ENCODE measurements at regions not wholly inside any gene's neighbourhood (a gene's known extent, or its start where the extent isn't known, plus 50 kb on each side); places are given as distances from the start of the nearest gene placed in this dataset.

GRCh38 chr1:56028244-56028643, 551.1 kb downstream of the PLPP3 start:
- Histone ChIP-seq H3K27me3 (replicated peaks in 2 of 5; ENCODE audit: control insufficient read depth in 4 of 5, insufficient read depth in 5 of 5, low read length in 4 of 5) (no peaks in the 10 kb centered on the region), H3K9me3 (ENCODE audit: control extremely low read depth in 1 of 5, control insufficient read depth in 4 of 5, insufficient read depth in 2 of 5, low read depth in 1 of 5, low read length in 4 of 5) (peaks cover 0 to 2% (median 0%) of the 10 kb centered on the region in 5 experiments), H3K27ac (ENCODE audit: insufficient read depth in 1 of 2, low read depth in 1 of 2, low read length in 2 of 2, poor library complexity in 1 of 2, severe bottlenecking in 2 of 2) (no peak overlapping the region), H3K4me3 (ENCODE audit: control insufficient read depth in 1 of 7, extremely low read depth in 1 of 7, insufficient read depth in 4 of 7, low read depth in 2 of 7, low read length in 6 of 7) (no peak overlapping the region), H3K4me1 (ENCODE audit: control extremely low read depth in 1 of 4, control insufficient read depth in 4 of 4, insufficient read depth in 4 of 4, low read length in 3 of 4) (peaks cover 0 to 5% (median 0%) of the 10 kb centered on the region in 4 experiments), H3K36me3 (ENCODE audit: control insufficient read depth in 4 of 4, insufficient read depth in 4 of 4, low read length in 3 of 4) (no peaks in the 10 kb centered on the region)
- CTCF ChIA-PET: no interaction called here
- DNase-seq: peak; percentile 40 to 70 (median 63)
- POLR2A ChIA-PET: no interaction called here
- WGBS (ENCODE audit: insufficient coverage): 0% methylated on average over 1 of the region's 1 CpG

- Histone ChIP-seq H3K27me3 (replicated peaks in 2 of 5; ENCODE audit: control insufficient read depth in 4 of 5, insufficient read depth in 5 of 5, low read length in 4 of 5) (no peaks in the 10 kb centered on the region), H3K4me1 (ENCODE audit: control extremely low read depth in 1 of 4, control insufficient read depth in 4 of 4, insufficient read depth in 4 of 4, low read length in 3 of 4) (peaks cover 0 to 5% (median 0%) of the 10 kb centered on the region in 4 experiments), H3K36me3 (ENCODE audit: control insufficient read depth in 4 of 4, insufficient read depth in 4 of 4, low read length in 3 of 4) (no peaks in the 10 kb centered on the region), H3K4me3 (ENCODE audit: control insufficient read depth in 1 of 7, extremely low read depth in 1 of 7, insufficient read depth in 4 of 7, low read depth in 2 of 7, low read length in 6 of 7) (no peak overlapping the region), H3K27ac (ENCODE audit: insufficient read depth in 1 of 2, low read depth in 1 of 2, low read length in 2 of 2, poor library complexity in 1 of 2, severe bottlenecking in 2 of 2) (no peak overlapping the region), H3K9me3 (ENCODE audit: control extremely low read depth in 1 of 5, control insufficient read depth in 4 of 5, insufficient read depth in 2 of 5, low read depth in 1 of 5, low read length in 4 of 5) (peaks cover 0 to 2% (median 0%) of the 10 kb centered on the region in 5 experiments)
- ChIA-PET POLR2A (no interaction called here), CTCF (no interaction called here)
- peak in 1 of 3 donors; percentile 4 for DNase-seq
- WGBS (ENCODE audit: insufficient coverage): 100% methylated on average over 2 of the region's 3 CpGs
Observed at GRCh38 chr1:56025942-56026341, 553.4 kb downstream of the PLPP3 start.

GRCh38 chr1:56024155-56024554, 555.2 kb downstream of the PLPP3 start:
- Histone ChIP-seq H3K4me3 (ENCODE audit: control insufficient read depth in 1 of 7, extremely low read depth in 1 of 7, insufficient read depth in 4 of 7, low read depth in 2 of 7, low read length in 6 of 7) (no peak overlapping the region), H3K27me3 (replicated peaks in 2 of 5; ENCODE audit: control insufficient read depth in 4 of 5, insufficient read depth in 5 of 5, low read length in 4 of 5) (no peaks in the 10 kb centered on the region), H3K36me3 (ENCODE audit: control insufficient read depth in 4 of 4, insufficient read depth in 4 of 4, low read length in 3 of 4) (no peaks in the 10 kb centered on the region), H3K9me3 (ENCODE audit: control extremely low read depth in 1 of 5, control insufficient read depth in 4 of 5, insufficient read depth in 2 of 5, low read depth in 1 of 5, low read length in 4 of 5) (peaks cover 0 to 2% (median 0%) of the 10 kb centered on the region in 5 experiments), H3K27ac (ENCODE audit: insufficient read depth in 1 of 2, low read depth in 1 of 2, low read length in 2 of 2, poor library complexity in 1 of 2, severe bottlenecking in 2 of 2) (no peak overlapping the region), H3K4me1 (ENCODE audit: control extremely low read depth in 1 of 4, control insufficient read depth in 4 of 4, insufficient read depth in 4 of 4, low read length in 3 of 4) (peaks cover 0 to 5% (median 0%) of the 10 kb centered on the region in 4 experiments)
- WGBS (ENCODE audit: insufficient coverage): 84% methylated on average over 3 of the region's 5 CpGs
- ChIA-PET CTCF (no interaction called here), POLR2A (no interaction called here)
- no peak for DNase-seq

GRCh38 chr1:56019922-56020321, 559.4 kb downstream of the PLPP3 start:
- H3K4me1 ChIP-seq (ENCODE audit: control extremely low read depth in 1 of 4, control insufficient read depth in 4 of 4, insufficient read depth in 4 of 4, low read length in 3 of 4): no peaks in the 10 kb centered on the region
- CTCF ChIA-PET: interaction anchor here (1.1 kb wide), 1 partner anchor 52 kb away, joined by 3 read pairs; no protein-coding TSS in a partner anchor
- no peak overlapping the region for H3K27ac ChIP-seq (ENCODE audit: insufficient read depth in 1 of 2, low read depth in 1 of 2, low read length in 2 of 2, poor library complexity in 1 of 2, severe bottlenecking in 2 of 2)
- peaks cover 0 to 5% (median 0%) of the 10 kb centered on the region in 5 experiments for H3K9me3 ChIP-seq (ENCODE audit: control extremely low read depth in 1 of 5, control insufficient read depth in 4 of 5, insufficient read depth in 2 of 5, low read depth in 1 of 5, low read length in 4 of 5)
- WGBS (ENCODE audit: insufficient coverage): 100% methylated on average over 1 of the region's 2 CpGs
- POLR2A ChIA-PET: no interaction called here
- H3K27me3 ChIP-seq (replicated peaks in 2 of 5; ENCODE audit: control insufficient read depth in 4 of 5, insufficient read depth in 5 of 5, low read length in 4 of 5): no peaks in the 10 kb centered on the region
- H3K36me3 ChIP-seq (ENCODE audit: control insufficient read depth in 4 of 4, insufficient read depth in 4 of 4, low read length in 3 of 4): no peaks in the 10 kb centered on the region
- no peak for DNase-seq
- no peak overlapping the region for H3K4me3 ChIP-seq (ENCODE audit: control insufficient read depth in 1 of 7, extremely low read depth in 1 of 7, insufficient read depth in 4 of 7, low read depth in 2 of 7, low read length in 6 of 7)

- Histone ChIP-seq H3K9me3 (ENCODE audit: control extremely low read depth in 1 of 5, control insufficient read depth in 4 of 5, insufficient read depth in 2 of 5, low read depth in 1 of 5, low read length in 4 of 5) (peaks cover 0 to 7% (median 0%) of the 10 kb centered on the region in 5 experiments), H3K27me3 (replicated peaks in 2 of 5; ENCODE audit: control insufficient read depth in 4 of 5, insufficient read depth in 5 of 5, low read length in 4 of 5) (no peaks in the 10 kb centered on the region), H3K36me3 (ENCODE audit: control insufficient read depth in 4 of 4, insufficient read depth in 4 of 4, low read length in 3 of 4) (no peaks in the 10 kb centered on the region), H3K4me1 (ENCODE audit: control extremely low read depth in 1 of 4, control insufficient read depth in 4 of 4, insufficient read depth in 4 of 4, low read length in 3 of 4) (no peaks in the 10 kb centered on the region), H3K4me3 (ENCODE audit: control insufficient read depth in 1 of 7, extremely low read depth in 1 of 7, insufficient read depth in 4 of 7, low read depth in 2 of 7, low read length in 6 of 7) (no peak overlapping the region), H3K27ac (ENCODE audit: insufficient read depth in 1 of 2, low read depth in 1 of 2, low read length in 2 of 2, poor library complexity in 1 of 2, severe bottlenecking in 2 of 2) (no peak overlapping the region)
- CTCF ChIA-PET: interaction anchor here (1.1 kb wide), 1 partner anchor 52 kb away, joined by 3 read pairs; no protein-coding TSS in a partner anchor
- no peak for DNase-seq
- POLR2A ChIA-PET: no interaction called here
Observed at GRCh38 chr1:56019472-56019871, 559.9 kb downstream of the PLPP3 start.

GRCh38 chr1:56017336-56017735, 562.0 kb downstream of the PLPP3 start:
- ChIA-PET POLR2A (no interaction called here), CTCF (no interaction called here)
- Histone ChIP-seq H3K4me3 (ENCODE audit: control insufficient read depth in 1 of 7, extremely low read depth in 1 of 7, insufficient read depth in 4 of 7, low read depth in 2 of 7, low read length in 6 of 7) (no peak overlapping the region), H3K4me1 (ENCODE audit: control extremely low read depth in 1 of 4, control insufficient read depth in 4 of 4, insufficient read depth in 4 of 4, low read length in 3 of 4) (no peaks in the 10 kb centered on the region), H3K27me3 (replicated peaks in 2 of 5; ENCODE audit: control insufficient read depth in 4 of 5, insufficient read depth in 5 of 5, low read length in 4 of 5) (no peaks in the 10 kb centered on the region), H3K36me3 (ENCODE audit: control insufficient read depth in 4 of 4, insufficient read depth in 4 of 4, low read length in 3 of 4) (no peaks in the 10 kb centered on the region), H3K9me3 (ENCODE audit: control extremely low read depth in 1 of 5, control insufficient read depth in 4 of 5, insufficient read depth in 2 of 5, low read depth in 1 of 5, low read length in 4 of 5) (peaks cover 0 to 13% (median 0%) of the 10 kb centered on the region in 5 experiments), H3K27ac (ENCODE audit: insufficient read depth in 1 of 2, low read depth in 1 of 2, low read length in 2 of 2, poor library complexity in 1 of 2, severe bottlenecking in 2 of 2) (no peak overlapping the region)
- 100% methylated on average over 1 of the region's 2 CpGs for WGBS (ENCODE audit: insufficient coverage)
- DNase-seq: no peak

GRCh38 chr1:56003846-56004245, 575.5 kb downstream of the PLPP3 start:
- Histone ChIP-seq H3K9me3 (ENCODE audit: control extremely low read depth in 1 of 5, control insufficient read depth in 4 of 5, insufficient read depth in 2 of 5, low read depth in 1 of 5, low read length in 4 of 5) (peaks cover 0 to 4% (median 3%) of the 10 kb centered on the region in 5 experiments), H3K36me3 (ENCODE audit: control insufficient read depth in 4 of 4, insufficient read depth in 4 of 4, low read length in 3 of 4) (no peaks in the 10 kb centered on the region), H3K27me3 (replicated peaks in 2 of 5; ENCODE audit: control insufficient read depth in 4 of 5, insufficient read depth in 5 of 5, low read length in 4 of 5) (no peaks in the 10 kb centered on the region), H3K4me3 (ENCODE audit: control insufficient read depth in 1 of 7, extremely low read depth in 1 of 7, insufficient read depth in 4 of 7, low read depth in 2 of 7, low read length in 6 of 7) (no peak overlapping the region), H3K4me1 (ENCODE audit: control extremely low read depth in 1 of 4, control insufficient read depth in 4 of 4, insufficient read depth in 4 of 4, low read length in 3 of 4) (peaks cover 0 to 6% (median 0%) of the 10 kb centered on the region in 4 experiments), H3K27ac (ENCODE audit: insufficient read depth in 1 of 2, low read depth in 1 of 2, low read length in 2 of 2, poor library complexity in 1 of 2, severe bottlenecking in 2 of 2) (no peak overlapping the region)
- no peak for DNase-seq
- POLR2A ChIA-PET: no interaction called here
- CTCF ChIA-PET: no interaction called here
- 100% methylated on average over 1 of the region's 1 CpG for WGBS (ENCODE audit: insufficient coverage)

Measured in common myeloid progenitor, CD34-positive (primary cell).